ENCODE measurements at regions not wholly inside any gene's neighbourhood (a gene's known extent, or its start where the extent isn't known, plus 50 kb on each side); places are given as distances from the start of the nearest gene placed in this dataset.

DNA sequence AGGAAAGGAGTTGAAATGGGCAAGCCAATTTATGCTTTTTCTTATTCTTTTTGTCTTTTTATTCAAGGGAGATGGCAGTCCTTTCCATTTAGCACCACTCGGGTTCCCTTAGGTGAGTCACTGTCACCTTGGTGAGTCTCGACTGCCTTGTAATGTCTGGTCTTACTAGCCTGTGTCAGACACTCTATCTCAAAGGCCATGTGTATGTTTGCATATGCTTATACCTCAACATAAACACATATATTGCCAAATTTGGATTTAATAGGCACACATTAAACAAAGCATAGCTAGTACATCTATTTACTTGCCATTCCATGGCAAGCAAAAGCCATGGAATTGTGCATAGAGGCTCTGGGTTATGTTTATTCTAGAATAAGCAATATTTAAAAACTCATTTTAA is 624.9 kb upstream of the FOXG1 start:
- H3K9ac ChIP-seq (ENCODE audit: low read depth in 1 of 3, low read length in 3 of 3): no peak overlapping the region
- H3K27me3 ChIP-seq (ENCODE audit: control insufficient read depth in 3 of 3, insufficient read depth in 3 of 3, low read length in 3 of 3): no peaks in the 10 kb centered on the region
- no peak overlapping the region for H3K4me3 ChIP-seq (ENCODE audit: low read length in 3 of 3)
- no peaks in the 10 kb centered on the region for H3K9me3 ChIP-seq (ENCODE audit: control insufficient read depth in 3 of 3, low read length in 3 of 3)
- no peaks in the 10 kb centered on the region for H3K4me1 ChIP-seq (ENCODE audit: control insufficient read depth in 3 of 3, insufficient read depth in 3 of 3, low read length in 3 of 3)
- H3K27ac ChIP-seq (ENCODE audit: low read depth, low read length): no peak overlapping the region
- H3K36me3 ChIP-seq (ENCODE audit: control insufficient read depth in 3 of 3, insufficient read depth in 3 of 3, low read length in 3 of 3): no peaks in the 10 kb centered on the region

DNA sequence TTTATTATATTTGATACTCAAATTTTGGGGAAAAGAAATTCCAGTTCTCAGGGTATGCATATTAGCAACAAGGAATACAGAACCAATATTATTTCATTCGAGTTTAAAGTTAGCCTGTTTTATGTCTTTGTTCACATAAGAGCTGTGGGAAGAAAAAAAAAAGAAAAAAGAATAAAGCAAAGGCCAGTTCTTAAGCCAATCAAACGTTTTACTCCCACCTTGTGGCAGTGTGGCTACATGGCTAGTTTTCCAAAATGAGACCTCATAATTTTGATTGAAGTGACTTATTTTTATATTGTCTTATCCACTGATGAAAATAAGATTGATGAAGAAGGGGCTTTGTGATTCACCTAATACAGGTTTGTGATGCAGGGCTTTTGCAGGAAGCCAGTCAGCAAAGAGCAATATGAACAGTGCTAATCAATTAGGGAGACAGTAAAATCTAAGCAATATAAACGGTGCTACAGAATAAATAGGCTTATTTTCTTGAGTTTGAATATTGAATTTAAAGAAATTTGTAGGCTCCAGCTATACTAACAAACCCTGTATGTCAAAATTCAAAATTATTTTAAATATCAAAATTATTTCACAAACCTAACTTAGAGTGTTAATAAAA is 624.1 kb upstream of the FOXG1 start:
- H3K27me3 ChIP-seq (ENCODE audit: control insufficient read depth in 3 of 3, insufficient read depth in 3 of 3, low read length in 3 of 3): no peaks in the 10 kb centered on the region
- H3K4me1 ChIP-seq (ENCODE audit: control insufficient read depth in 3 of 3, insufficient read depth in 3 of 3, low read length in 3 of 3): no peaks in the 10 kb centered on the region
- no peaks in the 10 kb centered on the region for H3K36me3 ChIP-seq (ENCODE audit: control insufficient read depth in 3 of 3, insufficient read depth in 3 of 3, low read length in 3 of 3)
- H3K27ac ChIP-seq (ENCODE audit: low read depth, low read length): no peak overlapping the region
- peaks cover 0 to 2% (median 0%) of the 10 kb centered on the region in 3 donors for H3K9me3 ChIP-seq (ENCODE audit: control insufficient read depth in 3 of 3, low read length in 3 of 3)
- no peak overlapping the region for H3K9ac ChIP-seq (ENCODE audit: low read depth in 1 of 3, low read length in 3 of 3)
- no peak overlapping the region for H3K4me3 ChIP-seq (ENCODE audit: low read length in 3 of 3)

DNA sequence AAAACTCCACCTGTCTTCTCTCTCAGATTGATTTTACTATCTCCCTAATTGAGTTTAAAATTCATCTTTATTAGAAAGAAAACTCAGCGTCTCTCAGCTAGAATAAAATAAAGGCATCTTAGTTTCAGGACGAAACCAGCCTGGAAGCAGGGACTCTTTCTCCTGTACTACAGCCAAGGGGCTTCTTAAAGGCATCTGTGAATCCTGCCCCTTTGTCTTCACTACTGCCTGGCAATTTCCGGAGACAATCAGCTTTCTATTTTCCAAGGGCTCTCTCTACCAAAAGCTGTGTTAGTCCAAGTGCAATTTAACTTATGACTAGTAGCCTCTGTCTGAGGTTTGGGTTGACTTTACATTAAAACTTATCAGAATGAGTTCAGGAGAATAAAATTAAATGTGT is 623.3 kb upstream of the FOXG1 start:
- Histone ChIP-seq H3K9ac (ENCODE audit: low read depth in 1 of 3, low read length in 3 of 3) (no peak overlapping the region), H3K4me3 (ENCODE audit: low read length in 3 of 3) (no peak overlapping the region), H3K27ac (ENCODE audit: low read depth, low read length) (no peak overlapping the region), H3K36me3 (ENCODE audit: control insufficient read depth in 3 of 3, insufficient read depth in 3 of 3, low read length in 3 of 3) (no peaks in the 10 kb centered on the region), H3K4me1 (ENCODE audit: control insufficient read depth in 3 of 3, insufficient read depth in 3 of 3, low read length in 3 of 3) (no peaks in the 10 kb centered on the region), H3K9me3 (ENCODE audit: control insufficient read depth in 3 of 3, low read length in 3 of 3) (peaks cover 0 to 2% (median 0%) of the 10 kb centered on the region in 3 donors), H3K27me3 (ENCODE audit: control insufficient read depth in 3 of 3, insufficient read depth in 3 of 3, low read length in 3 of 3) (no peaks in the 10 kb centered on the region)

DNA sequence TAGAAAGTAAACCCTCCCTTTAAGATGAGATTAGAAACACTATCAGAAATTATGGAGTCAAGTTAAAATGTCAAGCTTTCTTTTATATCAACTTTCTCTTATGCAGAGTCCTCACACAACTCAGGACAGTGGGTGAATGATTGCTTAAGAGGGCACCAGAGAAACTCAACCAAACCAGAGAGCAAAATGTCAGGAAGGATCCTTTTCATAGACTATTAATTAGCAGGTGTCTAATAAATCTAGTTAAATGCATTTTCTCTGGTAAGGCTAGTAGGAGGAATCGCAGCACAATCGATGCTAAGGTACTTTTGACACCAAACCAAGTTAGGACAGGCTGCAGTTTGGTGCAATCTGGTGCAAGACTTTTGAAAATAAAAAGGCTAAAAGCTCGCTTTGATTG is 614.7 kb upstream of the FOXG1 start:
- no peak overlapping the region for H3K9ac ChIP-seq (ENCODE audit: low read depth in 1 of 3, low read length in 3 of 3)
- H3K4me1 ChIP-seq (ENCODE audit: control insufficient read depth in 3 of 3, insufficient read depth in 3 of 3, low read length in 3 of 3): no peaks in the 10 kb centered on the region
- no peaks in the 10 kb centered on the region for H3K27me3 ChIP-seq (ENCODE audit: control insufficient read depth in 3 of 3, insufficient read depth in 3 of 3, low read length in 3 of 3)
- no peak overlapping the region for H3K27ac ChIP-seq (ENCODE audit: low read depth, low read length)
- H3K4me3 ChIP-seq (ENCODE audit: low read length in 3 of 3): no peak overlapping the region
- H3K36me3 ChIP-seq (ENCODE audit: control insufficient read depth in 3 of 3, insufficient read depth in 3 of 3, low read length in 3 of 3): no peaks in the 10 kb centered on the region
- peaks cover 0 to 2% (median 0%) of the 10 kb centered on the region in 3 donors for H3K9me3 ChIP-seq (ENCODE audit: control insufficient read depth in 3 of 3, low read length in 3 of 3)

DNA sequence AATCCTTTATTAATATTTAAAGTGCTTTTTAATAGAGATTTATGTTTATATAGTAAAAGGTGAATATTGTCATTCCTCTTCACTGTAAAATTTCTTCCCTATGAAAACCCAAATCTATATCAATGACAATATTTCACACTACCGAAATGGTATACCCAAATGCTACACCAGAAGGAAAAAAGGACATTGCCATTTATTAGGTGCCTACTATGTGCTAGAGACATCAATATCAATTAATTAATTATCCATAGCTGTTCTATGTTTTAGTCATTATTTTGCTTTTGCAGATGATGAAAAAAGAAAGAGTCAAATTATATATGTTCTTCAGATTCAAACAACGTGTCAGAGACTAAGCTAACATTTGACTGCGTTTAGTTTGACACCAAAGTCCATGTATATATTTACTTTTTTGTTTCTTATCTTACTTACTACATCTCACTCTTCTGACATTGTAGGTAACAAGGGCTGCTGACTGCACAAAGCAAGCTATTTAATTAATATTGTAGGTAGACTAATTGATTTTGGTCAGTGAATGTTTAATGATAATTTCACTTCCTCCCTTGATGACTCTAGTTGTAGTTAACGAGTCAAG is 614.0 kb upstream of the FOXG1 start:
- Histone ChIP-seq H3K4me1 (ENCODE audit: control insufficient read depth in 3 of 3, insufficient read depth in 3 of 3, low read length in 3 of 3) (no peaks in the 10 kb centered on the region), H3K9me3 (ENCODE audit: control insufficient read depth in 3 of 3, low read length in 3 of 3) (peaks cover 0 to 2% (median 0%) of the 10 kb centered on the region in 3 donors), H3K9ac (ENCODE audit: low read depth in 1 of 3, low read length in 3 of 3) (no peak overlapping the region)

DNA sequence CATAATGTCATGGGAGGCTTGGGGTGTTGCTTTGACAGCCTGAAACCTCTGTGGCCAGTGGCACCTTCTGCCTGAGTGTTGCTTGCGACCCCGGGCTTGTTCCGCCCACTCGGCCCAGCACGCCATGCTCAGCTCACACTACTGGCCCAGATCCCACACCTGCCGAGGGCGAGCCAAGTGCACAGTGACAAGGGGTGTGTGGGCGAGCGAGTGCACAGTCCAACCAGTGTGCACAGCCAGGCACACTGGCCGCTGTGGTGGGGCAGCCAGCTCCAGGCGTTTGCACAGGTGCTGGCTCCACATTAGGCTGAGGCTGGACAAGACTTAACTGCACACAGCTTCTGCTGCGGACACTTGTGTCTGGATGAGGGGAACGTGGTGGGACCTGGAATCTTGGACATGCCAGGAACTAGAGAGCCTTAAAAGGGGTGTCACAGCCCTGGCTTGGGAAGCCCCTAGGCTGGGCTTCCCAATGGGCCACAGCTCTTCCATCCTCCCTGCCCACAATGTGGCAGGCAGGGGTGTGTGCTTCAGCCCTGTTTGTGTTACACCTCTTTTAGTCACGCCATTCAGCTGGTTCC is 609.2 kb upstream of the FOXG1 start:
- Histone ChIP-seq H3K27me3 (ENCODE audit: control insufficient read depth in 3 of 3, insufficient read depth in 3 of 3, low read length in 3 of 3) (no peaks in the 10 kb centered on the region), H3K9me3 (ENCODE audit: control insufficient read depth in 3 of 3, low read length in 3 of 3) (peaks cover 0 to 2% (median 0%) of the 10 kb centered on the region in 3 donors), H3K27ac (ENCODE audit: low read depth, low read length) (no peak overlapping the region), H3K4me1 (ENCODE audit: control insufficient read depth in 3 of 3, insufficient read depth in 3 of 3, low read length in 3 of 3) (no peaks in the 10 kb centered on the region), H3K36me3 (ENCODE audit: control insufficient read depth in 3 of 3, insufficient read depth in 3 of 3, low read length in 3 of 3) (no peaks in the 10 kb centered on the region), H3K4me3 (ENCODE audit: low read length in 3 of 3) (no peak overlapping the region), H3K9ac (ENCODE audit: low read depth in 1 of 3, low read length in 3 of 3) (no peak overlapping the region)

More for the DNA sequence above, 614.0 kb upstream of the FOXG1 start:
- Histone ChIP-seq H3K36me3 (ENCODE audit: control insufficient read depth in 3 of 3, insufficient read depth in 3 of 3, low read length in 3 of 3) (no peaks in the 10 kb centered on the region), H3K27me3 (ENCODE audit: control insufficient read depth in 3 of 3, insufficient read depth in 3 of 3, low read length in 3 of 3) (no peaks in the 10 kb centered on the region), H3K4me3 (ENCODE audit: low read length in 3 of 3) (no peak overlapping the region), H3K27ac (ENCODE audit: low read depth, low read length) (no peak overlapping the region)

DNA sequence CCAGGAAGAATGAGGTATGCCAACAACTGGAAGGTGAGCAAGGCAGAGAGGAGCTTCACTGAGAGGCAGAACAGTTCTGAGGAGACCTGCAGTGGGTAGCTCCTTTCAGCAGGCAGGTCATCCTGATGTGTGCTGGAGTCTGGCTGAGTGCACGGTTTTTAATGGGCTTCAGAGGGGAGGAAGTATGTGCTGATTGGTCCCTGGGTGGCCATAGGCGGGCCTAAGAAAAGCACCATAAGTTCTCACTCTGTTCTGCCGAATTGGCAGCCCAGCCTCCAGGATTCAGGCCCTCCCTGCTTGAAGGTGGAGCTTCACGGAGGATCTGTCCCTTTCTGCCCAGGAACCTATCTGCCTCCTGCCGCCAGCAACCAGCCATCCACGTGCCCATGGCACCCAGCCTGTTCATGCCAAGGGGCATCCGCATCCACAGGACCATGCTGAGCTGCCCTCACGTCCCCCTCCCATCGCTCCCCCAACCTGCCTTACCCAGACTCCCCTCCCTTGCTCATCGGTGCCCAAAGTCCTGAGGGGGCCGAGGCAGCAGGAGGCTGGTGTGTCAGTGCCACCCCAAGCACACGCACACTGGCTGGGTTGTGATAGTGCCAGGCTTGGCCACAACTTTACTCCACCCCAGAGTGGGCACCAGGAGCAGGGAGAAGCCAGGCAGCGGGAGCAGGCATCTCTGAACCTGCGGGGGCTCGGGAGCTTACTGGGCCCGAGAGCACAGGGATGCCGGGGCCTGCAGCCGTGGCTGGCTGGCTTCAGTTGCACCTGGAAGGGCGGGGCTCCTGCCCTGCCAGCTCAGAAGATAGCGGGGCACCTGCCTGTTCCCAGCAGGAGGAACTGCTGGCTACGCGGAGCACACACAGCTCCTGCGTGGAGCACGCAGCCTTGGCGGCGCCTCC is 608.4 kb upstream of the FOXG1 start:
- Histone ChIP-seq H3K4me1 (ENCODE audit: control insufficient read depth in 3 of 3, insufficient read depth in 3 of 3, low read length in 3 of 3) (no peaks in the 10 kb centered on the region), H3K27ac (ENCODE audit: low read depth, low read length) (no peak overlapping the region), H3K36me3 (ENCODE audit: control insufficient read depth in 3 of 3, insufficient read depth in 3 of 3, low read length in 3 of 3) (no peaks in the 10 kb centered on the region), H3K4me3 (ENCODE audit: low read length in 3 of 3) (no peak overlapping the region), H3K27me3 (ENCODE audit: control insufficient read depth in 3 of 3, insufficient read depth in 3 of 3, low read length in 3 of 3) (no peaks in the 10 kb centered on the region), H3K9me3 (ENCODE audit: control insufficient read depth in 3 of 3, low read length in 3 of 3) (peaks cover 0 to 2% (median 0%) of the 10 kb centered on the region in 3 donors), H3K9ac (ENCODE audit: low read depth in 1 of 3, low read length in 3 of 3) (no peak overlapping the region)

DNA sequence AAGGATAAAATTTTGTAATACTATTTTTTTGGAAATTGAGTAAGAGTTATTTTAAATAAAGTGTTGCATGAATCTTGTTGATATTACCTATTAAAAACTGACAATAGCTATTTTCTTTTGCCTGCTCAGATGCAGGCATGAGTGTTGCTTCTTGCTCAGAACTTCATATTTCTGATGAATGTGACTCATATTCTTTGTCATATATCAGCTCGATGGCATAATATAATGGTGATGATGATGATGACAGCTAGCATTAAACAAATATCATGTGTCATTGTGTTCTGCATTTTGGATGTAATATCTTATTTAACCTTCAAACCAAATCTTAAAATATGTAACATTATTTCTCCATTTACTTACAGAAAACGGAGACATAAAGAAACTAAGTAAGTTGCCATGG is 605.5 kb upstream of the FOXG1 start:
- H3K9me3 ChIP-seq (ENCODE audit: control insufficient read depth in 3 of 3, low read length in 3 of 3): peaks cover 0 to 2% (median 0%) of the 10 kb centered on the region in 3 donors
- no peak overlapping the region for H3K9ac ChIP-seq (ENCODE audit: low read depth in 1 of 3, low read length in 3 of 3)
- no peaks in the 10 kb centered on the region for H3K36me3 ChIP-seq (ENCODE audit: control insufficient read depth in 3 of 3, insufficient read depth in 3 of 3, low read length in 3 of 3)
- no peaks in the 10 kb centered on the region for H3K4me1 ChIP-seq (ENCODE audit: control insufficient read depth in 3 of 3, insufficient read depth in 3 of 3, low read length in 3 of 3)
- H3K4me3 ChIP-seq (ENCODE audit: low read length in 3 of 3): no peak overlapping the region
- no peak overlapping the region for H3K27ac ChIP-seq (ENCODE audit: low read depth, low read length)
- H3K27me3 ChIP-seq (ENCODE audit: control insufficient read depth in 3 of 3, insufficient read depth in 3 of 3, low read length in 3 of 3): no peaks in the 10 kb centered on the region

DNA sequence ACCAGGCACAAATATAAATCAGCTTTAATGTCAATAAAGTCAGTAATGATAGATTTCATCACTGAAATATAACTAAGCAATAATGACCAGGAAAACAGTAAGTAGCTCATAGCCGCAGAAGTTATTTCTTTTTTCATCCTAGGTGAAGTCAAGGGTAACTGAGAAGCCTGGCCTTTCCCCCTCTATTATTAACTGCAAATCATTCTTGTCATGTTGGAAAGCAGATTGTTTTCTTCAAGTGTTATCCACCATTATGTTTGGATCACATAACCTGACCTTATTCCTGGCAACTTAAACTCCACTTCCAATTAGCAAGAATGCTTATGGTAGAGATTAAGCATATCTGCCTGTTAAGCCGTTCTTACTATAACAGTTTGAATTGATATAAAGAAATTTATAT is 603.4 kb upstream of the FOXG1 start:
- Histone ChIP-seq H3K27me3 (ENCODE audit: control insufficient read depth in 3 of 3, insufficient read depth in 3 of 3, low read length in 3 of 3) (no peaks in the 10 kb centered on the region), H3K4me3 (ENCODE audit: low read length in 3 of 3) (no peak overlapping the region), H3K27ac (ENCODE audit: low read depth, low read length) (no peak overlapping the region), H3K36me3 (ENCODE audit: control insufficient read depth in 3 of 3, insufficient read depth in 3 of 3, low read length in 3 of 3) (no peaks in the 10 kb centered on the region), H3K9me3 (ENCODE audit: control insufficient read depth in 3 of 3, low read length in 3 of 3) (no peaks in the 10 kb centered on the region), H3K9ac (ENCODE audit: low read depth in 1 of 3, low read length in 3 of 3) (no peak overlapping the region), H3K4me1 (ENCODE audit: control insufficient read depth in 3 of 3, insufficient read depth in 3 of 3, low read length in 3 of 3) (no peaks in the 10 kb centered on the region)

DNA sequence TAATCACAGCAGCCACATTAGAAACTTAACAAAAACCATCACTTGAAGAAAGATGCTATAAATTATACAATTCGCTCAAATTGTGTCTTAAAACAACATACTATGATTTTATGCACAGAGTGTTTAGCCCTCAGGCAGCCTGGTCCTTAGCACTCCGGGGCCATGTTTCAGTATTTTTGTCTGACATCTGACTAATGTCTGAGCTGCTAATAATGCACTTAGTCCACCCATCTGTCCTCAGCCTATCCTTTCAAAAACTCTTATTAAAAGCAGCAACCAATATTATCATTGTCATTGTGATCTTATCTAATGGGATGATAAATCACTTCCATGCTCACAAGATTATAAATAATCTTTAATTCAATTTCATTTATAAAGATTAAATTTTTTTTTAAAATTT is 602.7 kb upstream of the FOXG1 start:
- H3K27ac ChIP-seq (ENCODE audit: low read depth, low read length): no peak overlapping the region
- H3K9ac ChIP-seq (ENCODE audit: low read depth in 1 of 3, low read length in 3 of 3): no peak overlapping the region
- H3K9me3 ChIP-seq (ENCODE audit: control insufficient read depth in 3 of 3, low read length in 3 of 3): no peaks in the 10 kb centered on the region
- no peak overlapping the region for H3K4me3 ChIP-seq (ENCODE audit: low read length in 3 of 3)
- no peaks in the 10 kb centered on the region for H3K36me3 ChIP-seq (ENCODE audit: control insufficient read depth in 3 of 3, insufficient read depth in 3 of 3, low read length in 3 of 3)
- H3K4me1 ChIP-seq (ENCODE audit: control insufficient read depth in 3 of 3, insufficient read depth in 3 of 3, low read length in 3 of 3): no peaks in the 10 kb centered on the region
- no peaks in the 10 kb centered on the region for H3K27me3 ChIP-seq (ENCODE audit: control insufficient read depth in 3 of 3, insufficient read depth in 3 of 3, low read length in 3 of 3)

Data from skeletal muscle tissue (tissue), 3 donors.